Stimulated activated CD4-positive, alpha-beta T cell treated with anti-CD3 and anti-CD28 coated beads, Interleukin-4, amount 100 ng/mL, for 4 hours (primary cell): ENCODE measurements at regions not wholly inside any gene's neighbourhood (a gene's known extent, or its start where the extent isn't known, plus 50 kb on each side); places are given as distances from the start of the nearest gene placed in this dataset.
A peak's percentile ranks its signal among the peaks of the same experiment; 100 is the strongest.
"Not testable (repeated sequence)": the region's sequence is repeated elsewhere in the genome, so short reads cannot be mapped to it uniquely, and the experiment has no call there.

Experiments used
- DNase-seq, 2 experiments: peaks; one replicate each; pipeline ENCODE4 v3.0.0-alpha.2; 2020

DNA sequence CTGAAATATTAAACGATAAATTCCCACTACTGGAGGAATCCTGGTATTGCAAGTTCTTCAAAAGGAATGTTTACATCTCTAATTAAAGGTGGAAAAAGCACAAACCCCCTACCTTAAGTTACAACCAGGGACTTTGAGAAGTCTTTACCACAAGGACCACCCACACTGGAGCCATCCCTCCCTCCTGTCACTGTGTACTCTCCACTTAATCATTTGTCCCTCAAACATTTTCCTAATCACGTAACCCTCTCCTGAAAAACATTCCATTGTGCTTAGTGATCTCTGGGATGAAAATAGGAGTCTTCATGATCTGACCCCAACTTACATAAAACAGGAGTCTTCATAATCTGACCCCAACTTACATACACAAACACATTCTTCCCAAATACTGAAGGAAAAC, 85.7 kb downstream of the SUCLG1 start:
- DNase-seq = no peak

- DNase-seq = no peak
Observed at GRCh38 chr2:84362541-84362940, 96.5 kb downstream of the SUCLG1 start.

DNA sequence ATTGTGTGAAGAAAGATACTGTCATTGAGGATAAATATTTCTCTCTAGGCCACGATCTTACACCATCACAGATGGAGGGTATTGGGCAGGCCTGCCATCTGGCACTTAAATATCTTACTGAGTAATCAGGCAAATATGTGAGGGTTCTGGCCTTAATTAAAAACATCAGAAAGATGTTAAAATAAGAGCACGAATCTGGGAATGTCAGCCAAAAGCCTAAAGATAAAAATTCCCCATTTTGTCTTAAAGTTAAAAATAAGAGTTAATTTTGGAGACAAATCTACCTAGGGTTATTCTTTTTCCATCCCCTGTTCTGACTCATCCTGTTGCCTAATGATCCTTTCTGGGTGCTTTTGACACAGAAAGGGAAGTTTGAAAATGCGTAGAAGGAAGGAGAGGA, 121.0 kb downstream of the SUCLG1 start:
- DNase-seq = no peak

- DNase-seq = no peak
Observed at GRCh38 chr2:84327645-84328249, 131.3 kb downstream of the SUCLG1 start.

GRCh38 chr2:84326831-84327432, 132.1 kb downstream of the SUCLG1 start:
- no peak for DNase-seq

DNA sequence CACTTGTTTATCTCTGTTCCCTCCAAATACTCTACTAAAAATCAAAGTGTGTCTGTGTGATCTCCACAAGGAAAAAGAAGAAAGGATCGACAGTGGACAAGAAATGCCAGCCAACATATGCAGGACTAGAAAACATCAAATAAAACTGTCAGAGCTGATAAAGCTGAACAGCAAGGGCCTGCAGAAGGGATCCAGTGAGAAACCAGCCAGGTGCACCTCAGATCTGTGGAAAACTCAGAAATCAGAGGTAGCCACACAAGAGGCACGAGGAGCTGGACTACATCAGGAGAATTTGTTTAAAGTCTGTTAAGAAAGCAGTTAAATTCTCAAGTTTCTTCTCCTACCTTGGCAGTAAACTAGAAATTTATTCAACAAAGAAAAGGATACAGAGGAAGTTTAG, 135.2 kb downstream of the SUCLG1 start:
- DNase-seq = no peak

- no peak for DNase-seq
Observed at GRCh38 chr2:84320940-84321339, 138.1 kb downstream of the SUCLG1 start.

DNA sequence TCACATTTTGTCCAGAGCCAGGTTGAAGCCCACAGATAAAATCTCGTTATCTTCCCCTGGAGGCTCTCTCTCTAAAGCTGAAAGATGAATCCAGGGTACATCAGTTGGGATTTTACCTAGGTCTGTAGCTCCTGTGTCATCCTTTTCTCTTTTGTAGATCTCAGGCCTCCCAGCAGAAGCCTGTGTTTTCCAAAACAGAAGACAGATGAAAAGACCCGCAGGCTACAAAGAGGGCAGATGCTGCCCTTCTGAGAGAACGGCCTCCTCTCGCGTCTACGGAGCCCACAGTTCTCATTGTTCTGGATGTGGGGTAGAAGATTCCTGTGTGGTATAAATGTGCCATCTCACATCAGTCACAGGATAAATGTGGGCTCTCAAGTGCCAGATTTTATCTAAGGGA, 139.5 kb downstream of the SUCLG1 start:
- no peak for DNase-seq

DNA sequence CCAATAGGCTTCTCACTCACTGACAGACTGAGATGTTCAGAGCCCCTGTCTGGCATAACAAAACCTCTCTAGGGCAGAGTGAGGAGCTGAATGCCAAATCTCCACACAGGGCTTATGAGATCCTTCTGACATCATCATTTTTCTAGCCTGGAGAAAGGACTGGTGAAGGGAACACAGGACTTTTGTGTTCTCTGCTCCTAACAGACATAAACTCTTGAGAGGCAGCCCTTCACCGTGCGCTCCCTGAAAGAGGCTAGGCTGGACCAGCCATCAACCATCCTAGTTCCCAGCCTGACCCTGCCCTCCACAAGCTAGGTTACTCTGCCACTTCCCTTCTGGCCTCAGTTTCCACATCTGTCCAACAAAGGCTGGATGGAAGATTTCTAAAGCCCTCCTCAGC, 141.9 kb downstream of the SUCLG1 start:
- DNase-seq = no peak

GRCh38 chr2:84314901-84315330, 144.2 kb downstream of the SUCLG1 start:
- peak; percentile 65 to 74 for DNase-seq

DNA sequence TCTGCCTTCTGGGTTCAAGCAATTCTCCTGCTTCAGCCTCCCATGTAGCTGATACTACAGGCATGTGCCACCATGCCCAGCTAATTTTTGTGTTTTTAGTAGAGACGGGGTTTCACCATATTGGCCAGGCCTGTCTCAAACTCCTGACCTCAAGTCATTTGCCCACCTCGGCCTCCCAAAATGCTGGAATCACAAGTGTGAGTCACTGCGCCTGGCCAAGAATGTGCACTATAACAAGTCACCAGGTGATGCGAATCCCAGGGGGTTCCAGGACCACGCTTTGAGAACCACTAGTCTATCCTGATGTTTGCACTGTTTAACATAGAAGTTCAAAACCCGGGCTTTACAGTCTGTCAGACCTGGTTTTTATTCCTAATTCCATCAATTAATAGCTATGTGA, 144.8 kb downstream of the SUCLG1 start:
- no peak for DNase-seq

DNA sequence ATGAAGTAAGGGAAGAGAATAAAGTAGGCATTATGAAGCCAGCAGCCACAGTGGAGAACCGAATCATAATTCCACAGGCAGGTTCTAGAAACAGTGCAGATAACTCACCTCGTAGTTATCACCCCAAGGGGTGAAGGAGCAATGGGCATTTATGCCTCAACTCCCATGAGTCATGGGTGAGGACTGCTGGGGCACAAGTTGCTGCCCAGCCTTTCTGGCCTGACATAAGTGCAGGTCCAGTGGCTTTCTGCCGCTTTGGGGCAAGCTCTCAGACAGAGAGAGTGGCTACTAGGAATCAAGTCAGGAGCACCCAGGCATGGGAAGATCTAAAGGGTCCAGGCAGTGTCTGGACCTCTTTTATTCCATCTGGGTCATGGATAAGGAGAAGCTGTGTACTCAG, 149.8 kb downstream of the SUCLG1 start:
- no peak for DNase-seq

DNA sequence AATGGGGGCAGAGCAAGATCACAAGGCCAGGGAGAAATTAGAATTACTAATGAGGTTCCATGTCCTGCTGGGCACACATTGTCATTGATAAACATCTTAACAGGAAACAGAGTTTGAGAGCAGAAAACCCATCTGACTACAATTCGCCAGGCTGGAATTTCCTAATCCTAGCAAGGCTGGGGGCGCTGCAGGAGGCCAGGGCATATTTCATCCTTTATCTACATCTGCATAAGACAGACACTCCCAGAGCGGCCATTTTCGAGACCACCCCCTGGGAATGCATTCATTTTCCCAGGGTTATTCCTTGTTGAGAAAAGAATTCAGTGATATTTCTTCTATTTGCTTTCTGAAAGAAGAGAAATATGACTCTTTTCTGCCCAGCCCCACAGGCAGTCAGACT, 152.7 kb downstream of the SUCLG1 start:
- no peak for DNase-seq

DNA sequence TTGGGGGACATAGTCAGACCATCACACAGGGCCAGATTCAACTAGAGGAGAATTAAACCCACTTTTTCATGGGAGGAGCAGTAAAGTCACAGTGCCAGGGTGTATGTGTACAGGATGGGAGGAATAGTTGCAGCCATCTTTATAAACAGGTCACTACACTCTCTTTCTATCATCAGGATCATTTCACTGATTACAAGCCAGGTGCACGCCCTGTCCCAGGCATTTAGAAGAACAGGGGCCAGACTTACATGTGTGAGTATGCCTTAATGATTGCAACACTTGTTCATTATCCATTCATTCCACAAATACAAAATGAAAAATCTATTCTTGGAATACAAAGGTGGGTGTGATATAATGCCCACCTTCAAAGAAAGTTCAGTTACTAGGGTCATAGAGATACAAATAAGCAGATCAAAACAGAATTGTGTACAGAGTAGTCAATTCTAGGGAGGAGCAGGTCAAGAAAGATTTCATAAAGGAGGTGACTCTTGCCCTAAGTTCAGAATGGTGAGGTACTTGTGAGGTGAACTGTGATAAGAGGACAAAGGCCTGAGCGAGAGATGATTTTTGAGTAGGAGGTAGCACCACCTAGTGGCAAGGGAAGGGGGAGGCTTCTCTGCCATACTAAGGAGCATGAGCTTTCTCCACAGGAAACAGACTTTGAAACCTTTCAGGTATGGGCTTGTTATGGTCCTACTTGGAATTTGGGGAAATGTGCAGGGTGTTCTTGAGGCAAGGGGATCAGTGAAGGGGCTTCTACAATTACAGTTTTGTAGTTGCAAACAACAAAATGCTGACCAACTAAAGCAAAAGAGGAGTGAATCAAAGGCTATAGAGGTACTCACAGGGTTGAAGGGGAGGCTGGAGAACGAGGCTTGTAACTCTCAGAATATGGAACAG, 156.3 kb downstream of the SUCLG1 start:
- DNase-seq = peak in 1 of 2 experiments; percentile 9

GRCh38 chr2:84301717-84302116, 157.4 kb downstream of the SUCLG1 start:
- no peak for DNase-seq

GRCh38 chr2:84300696-84301029, 158.4 kb downstream of the SUCLG1 start:
- DNase-seq = no peak

GRCh38 chr2:84300001-84300695, 158.9 kb downstream of the SUCLG1 start:
- not testable (repeated sequence) for DNase-seq

GRCh38 chr2:84299211-84299775, 159.8 kb downstream of the SUCLG1 start:
- DNase-seq = no peak

GRCh38 chr2:84297155-84297554, 161.9 kb downstream of the SUCLG1 start:
- no peak for DNase-seq

- DNase-seq = no peak
Observed at GRCh38 chr2:84293791-84294380, 165.2 kb downstream of the SUCLG1 start.

GRCh38 chr2:84292545-84292944, 166.5 kb downstream of the SUCLG1 start:
- no peak for DNase-seq

- no peak for DNase-seq
Observed at GRCh38 chr2:84290537-84290936, 168.5 kb downstream of the SUCLG1 start.

DNA sequence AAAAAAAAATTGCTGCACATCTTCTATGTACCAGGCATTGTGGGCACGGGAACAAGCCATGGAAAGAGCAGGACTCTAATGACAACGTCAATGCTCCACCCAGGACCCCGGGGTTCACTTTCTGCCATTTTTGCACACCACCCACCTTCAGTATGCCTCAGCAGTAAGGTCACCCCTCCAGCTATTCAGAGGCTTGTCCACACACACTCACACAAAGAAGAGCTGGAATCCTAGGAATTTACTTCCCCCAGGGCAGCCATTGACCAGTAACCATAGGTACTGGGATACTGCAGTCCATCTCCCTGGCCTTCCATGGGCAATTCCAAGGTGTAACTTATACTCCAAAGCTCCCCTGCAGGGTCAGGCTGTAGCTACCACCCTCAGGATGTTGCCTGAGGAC, 170.8 kb downstream of the SUCLG1 start:
- no peak for DNase-seq
